Nephron (organoid): ENCODE measurements at regions not wholly inside any gene's neighbourhood (a gene's known extent, or its start where the extent isn't known, plus 50 kb on each side); places are given as distances from the start of the nearest gene placed in this dataset.

Experiments used
- H3K27ac Mint-ChIP-seq, 3 experiments: 2 replicates each; pipeline ENCODE4 v1.8.0; 2020; ENCODE audit warnings: mixed read lengths in 3 of 3, mild to moderate bottlenecking in 2 of 3, moderate library complexity in 1 of 3
- H3K27me3 Mint-ChIP-seq: 2 replicates; pipeline ENCODE4 v1.8.0; 2021; ENCODE audit warnings: low read depth, mild to moderate bottlenecking, moderate library complexity, mixed read lengths
- H3K36me3 Mint-ChIP-seq: 2 replicates; pipeline ENCODE4 v1.8.0; 2020; ENCODE audit warnings: low read depth, mixed read lengths
- H3K4me1 Mint-ChIP-seq: 2 replicates; pipeline ENCODE4 v1.8.0; 2020; ENCODE audit warnings: mixed read lengths
- H3K4me3 Mint-ChIP-seq, 3 experiments: 2 replicates each; pipeline ENCODE4 v1.8.0; 2020; ENCODE audit warnings: mild to moderate bottlenecking in 3 of 3, mixed read lengths in 3 of 3, moderate library complexity in 2 of 3
- H3K9me3 Mint-ChIP-seq: 2 replicates; pipeline ENCODE4 v1.8.0; 2020; ENCODE audit warnings: mixed read lengths
- CTCF ChIP-seq, 3 experiments: fragments of 200-600 bp; sonication (generic); IDR thresholded peaks; one replicate each; pipeline ENCODE4 v1.5.0; 2021; ENCODE audit warnings: antibody characterized with exemption in 3 of 3; ENCODE audit not compliant: unreplicated experiment in 3 of 3

- Mint-ChIP-seq H3K4me3 (no peak overlapping the region), H3K27ac (no peak overlapping the region), H3K27me3 (peaks cover 18% of the 10 kb centered on the region), H3K36me3 (no peaks in the 10 kb centered on the region), H3K4me1 (peaks cover 6% of the 10 kb centered on the region), H3K9me3 (peaks cover 14% of the 10 kb centered on the region)
- TF ChIP-seq CTCF (IDR thresholded peaks at IDR 0.05; ENCODE audit: unreplicated experiment in 3 of 3) = no peak
These were observed 56.0 kb upstream of the LINC01488 start for GRCh38 chr11:69425444-69425843.

GRCh38 chr11:69425895-69426544 is 55.4 kb upstream of the LINC01488 start:
- no peak for TF ChIP-seq CTCF (IDR thresholded peaks at IDR 0.05; ENCODE audit: unreplicated experiment in 3 of 3)
- peaks cover 7% of the 10 kb centered on the region for H3K4me1 Mint-ChIP-seq
- H3K27me3 Mint-ChIP-seq = peaks cover 20% of the 10 kb centered on the region
- H3K27ac Mint-ChIP-seq = no peak overlapping the region
- no peak overlapping the region for H3K4me3 Mint-ChIP-seq
- no peaks in the 10 kb centered on the region for H3K36me3 Mint-ChIP-seq
- H3K9me3 Mint-ChIP-seq = peaks cover 14% of the 10 kb centered on the region

GRCh38 chr11:69427337-69427736 is 54.1 kb upstream of the LINC01488 start:
- peaks cover 24% of the 10 kb centered on the region for H3K27me3 Mint-ChIP-seq
- no peaks in the 10 kb centered on the region for H3K36me3 Mint-ChIP-seq
- peaks cover 11% of the 10 kb centered on the region for H3K4me1 Mint-ChIP-seq
- H3K4me3 Mint-ChIP-seq = no peak overlapping the region
- peaks cover 14% of the 10 kb centered on the region for H3K9me3 Mint-ChIP-seq
- no peak overlapping the region for H3K27ac Mint-ChIP-seq
- no peak for TF ChIP-seq CTCF (IDR thresholded peaks at IDR 0.05; ENCODE audit: unreplicated experiment in 3 of 3)

GRCh38 chr11:69427906-69428880 is 53.3 kb upstream of the LINC01488 start:
- Mint-ChIP-seq H3K9me3 (peaks cover 14% of the 10 kb centered on the region), H3K27me3 (peaks cover 22% of the 10 kb centered on the region), H3K4me3 (no peak overlapping the region), H3K27ac (no peak overlapping the region), H3K36me3 (no peaks in the 10 kb centered on the region), H3K4me1 (peaks cover 13% of the 10 kb centered on the region)
- no peak for TF ChIP-seq CTCF (IDR thresholded peaks at IDR 0.05; ENCODE audit: unreplicated experiment in 3 of 3)

- peaks cover 13% of the 10 kb centered on the region for H3K4me1 Mint-ChIP-seq
- H3K27me3 Mint-ChIP-seq = peaks cover 26% of the 10 kb centered on the region
- H3K4me3 Mint-ChIP-seq = no peak overlapping the region
- no peak overlapping the region for H3K27ac Mint-ChIP-seq
- no peaks in the 10 kb centered on the region for H3K36me3 Mint-ChIP-seq
- H3K9me3 Mint-ChIP-seq = peaks cover 6% of the 10 kb centered on the region
- TF ChIP-seq CTCF (IDR thresholded peaks at IDR 0.05; ENCODE audit: unreplicated experiment in 3 of 3) = no peak
These were observed 51.6 kb upstream of the LINC01488 start for GRCh38 chr11:69429716-69430491.
